Hepatocyte (in vitro differentiated cells): ENCODE measurements at regions not wholly inside any gene's neighbourhood (a gene's known extent, or its start where the extent isn't known, plus 50 kb on each side); places are given as distances from the start of the nearest gene placed in this dataset.

ENCODE experiments used
- DNase-seq: peaks from one replicate; pipeline ENCODE4 v3.0.0-alpha.2; 2016; ENCODE audit warnings: low spot score
- H2AFZ ChIP-seq: fragments of 200-600 bp; sonication (generic); 2 replicates; pipeline ENCODE4 v1.6.0; 2016; ENCODE audit warnings: antibody characterized with exemption, mild to moderate bottlenecking
- H3K27ac ChIP-seq: fragments of 200-600 bp; sonication (generic); 2 replicates; pipeline ENCODE4 v1.5.1; 2016; ENCODE audit warnings: mild to moderate bottlenecking
- H3K27me3 ChIP-seq: fragments of 200-600 bp; sonication (generic); 2 replicates; pipeline ENCODE4 v1.6.1; 2016
- H3K36me3 ChIP-seq: fragments of 200-600 bp; sonication (generic); replicated peaks from 2 replicates; pipeline ENCODE4 v1.5.1; 2016; ENCODE audit warnings: low read depth; ENCODE audit not compliant: insufficient read depth
- H3K4me1 ChIP-seq: fragments of 200-600 bp; sonication (generic); 2 replicates; pipeline ENCODE4 v1.5.1; 2016; ENCODE audit warnings: mild to moderate bottlenecking, moderate library complexity; ENCODE audit not compliant: insufficient read depth
- H3K4me2 ChIP-seq: fragments of 200-600 bp; sonication (generic); 2 replicates; pipeline ENCODE4 v1.6.0; 2016
- H3K4me3 ChIP-seq: fragments of 200-600 bp; sonication (generic); 2 replicates; pipeline ENCODE4 v1.5.1; 2016; ENCODE audit warnings: mild to moderate bottlenecking
- H3K79me2 ChIP-seq: fragments of 200-600 bp; sonication (generic); 2 replicates; pipeline ENCODE4 v1.6.0; 2017; ENCODE audit warnings: mild to moderate bottlenecking
- H3K9me2 ChIP-seq: fragments of 200-600 bp; sonication (generic); replicated peaks from 2 replicates; pipeline ENCODE4 v1.6.0; 2017; ENCODE audit warnings: mild to moderate bottlenecking; ENCODE audit not compliant: insufficient read depth
- H3K9me3 ChIP-seq: fragments of 200-600 bp; sonication (generic); 2 replicates; pipeline ENCODE4 v1.5.1; 2016; ENCODE audit warnings: low read depth, mild to moderate bottlenecking
- H4K20me1 ChIP-seq: fragments of 200-600 bp; sonication (generic); 2 replicates; pipeline ENCODE4 v1.6.0; 2016; ENCODE audit warnings: mild to moderate bottlenecking; ENCODE audit not compliant: insufficient read depth, poor library complexity, severe bottlenecking
- EZH2 ChIP-seq: fragments of 200-600 bp; sonication (generic); IDR thresholded peaks from 2 replicates; pipeline ENCODE4 v1.6.1; 2016; ENCODE audit warnings: antibody characterized with exemption, mild to moderate bottlenecking, borderline replicate concordance
- EZH2phosphoT487 ChIP-seq: fragments of 200-600 bp; sonication (generic); IDR thresholded peaks from one replicate; pipeline ENCODE4 v1.6.1; 2018; ENCODE audit warnings: antibody characterized with exemption, mild to moderate bottlenecking, low read depth, moderate library complexity; ENCODE audit not compliant: unreplicated experiment, severe bottlenecking
- WGBS: methylation state at CpG from one replicate; pipeline ENCODE4 v1.1.6; 2016; ENCODE audit warnings: low lambda C conversion rate; ENCODE audit errors: missing lambda C conversion rate; 5-methylcytosine and 5-hydroxymethylcytosine counted together
- TF ChIP-seq, protein P1 (sequence below): fragments of 200-600 bp; sonication (generic); IDR thresholded peaks from 2 replicates; pipeline ENCODE4 v1.5.1; 2016; ENCODE audit warnings: antibody characterized with exemption, mild to moderate bottlenecking; ENCODE audit not compliant: poor library complexity

DNA sequence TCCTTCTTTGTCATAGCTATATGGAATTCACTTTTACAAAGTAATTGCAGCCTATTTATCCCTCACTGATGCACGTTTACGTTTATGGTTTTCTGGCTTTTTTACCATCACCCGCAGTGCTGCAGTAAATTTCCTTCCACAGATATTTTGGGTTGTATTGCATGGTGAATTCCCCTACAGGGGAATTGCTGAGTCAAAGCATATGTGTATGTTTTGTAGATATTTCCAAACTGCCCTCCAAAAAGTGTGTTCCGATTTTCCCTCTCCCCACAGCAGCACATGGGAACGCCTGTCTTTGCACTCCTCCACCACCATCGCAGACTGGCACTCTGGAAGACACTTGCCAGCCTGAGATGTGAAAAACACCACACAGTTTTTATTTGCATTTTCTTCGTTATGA, 80.6 kb upstream of the UXS1 start:
- no peak for TF ChIP-seq EZH2phosphoT487
- no peak for TF ChIP-seq EZH2
- TF ChIP-seq, protein P1, sequence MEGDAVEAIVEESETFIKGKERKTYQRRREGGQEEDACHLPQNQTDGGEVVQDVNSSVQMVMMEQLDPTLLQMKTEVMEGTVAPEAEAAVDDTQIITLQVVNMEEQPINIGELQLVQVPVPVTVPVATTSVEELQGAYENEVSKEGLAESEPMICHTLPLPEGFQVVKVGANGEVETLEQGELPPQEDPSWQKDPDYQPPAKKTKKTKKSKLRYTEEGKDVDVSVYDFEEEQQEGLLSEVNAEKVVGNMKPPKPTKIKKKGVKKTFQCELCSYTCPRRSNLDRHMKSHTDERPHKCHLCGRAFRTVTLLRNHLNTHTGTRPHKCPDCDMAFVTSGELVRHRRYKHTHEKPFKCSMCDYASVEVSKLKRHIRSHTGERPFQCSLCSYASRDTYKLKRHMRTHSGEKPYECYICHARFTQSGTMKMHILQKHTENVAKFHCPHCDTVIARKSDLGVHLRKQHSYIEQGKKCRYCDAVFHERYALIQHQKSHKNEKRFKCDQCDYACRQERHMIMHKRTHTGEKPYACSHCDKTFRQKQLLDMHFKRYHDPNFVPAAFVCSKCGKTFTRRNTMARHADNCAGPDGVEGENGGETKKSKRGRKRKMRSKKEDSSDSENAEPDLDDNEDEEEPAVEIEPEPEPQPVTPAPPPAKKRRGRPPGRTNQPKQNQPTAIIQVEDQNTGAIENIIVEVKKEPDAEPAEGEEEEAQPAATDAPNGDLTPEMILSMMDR, result no peak
- Histone ChIP-seq H3K9me3 (no peaks in the 10 kb centered on the region), H3K79me2 (no peaks in the 10 kb centered on the region), H3K36me3 (no peaks in the 10 kb centered on the region), H2AFZ (no peak overlapping the region), H3K4me3 (no peak overlapping the region), H3K27me3 (no peaks in the 10 kb centered on the region), H3K4me1 (no peaks in the 10 kb centered on the region), H3K4me2 (no peak overlapping the region), H3K27ac (peak overlapping the region; percentile 15), H4K20me1 (no peaks in the 10 kb centered on the region), H3K9me2 (no peaks in the 10 kb centered on the region)
- no peak for DNase-seq
- WGBS, result 73% methylated on average over 7 of the region's 7 CpGs

DNA sequence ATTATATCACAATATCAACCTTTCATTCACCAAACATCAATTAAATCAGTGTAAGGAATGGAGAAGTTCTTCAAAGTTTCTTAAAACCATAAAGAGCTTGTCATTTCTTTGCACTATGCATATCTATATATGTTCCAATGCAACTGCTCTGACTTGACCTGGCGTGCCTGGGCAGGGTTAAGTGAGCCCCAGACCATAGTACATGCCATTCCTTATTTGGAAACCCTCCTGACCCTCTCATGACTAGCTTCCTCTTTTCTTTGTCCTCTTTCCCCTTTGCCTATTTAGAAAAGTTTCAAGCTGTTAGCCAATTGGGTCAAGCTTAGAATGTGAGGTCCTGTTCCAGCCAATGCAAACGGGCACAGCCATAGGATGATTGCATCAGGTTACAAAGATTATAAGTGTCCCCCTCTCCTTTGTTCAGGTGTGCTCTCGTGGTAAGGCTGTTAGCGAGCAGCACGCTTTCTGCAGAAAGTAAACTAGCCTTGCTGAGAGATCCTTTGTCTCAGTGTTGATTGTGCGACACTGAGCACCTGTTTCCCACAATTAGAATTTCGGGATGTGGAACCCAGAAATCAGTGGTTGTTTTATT, 78.2 kb upstream of the UXS1 start:
- DNase-seq, result peak; percentile 45
- no peaks in the 10 kb centered on the region for H3K9me2 ChIP-seq
- H3K4me2 ChIP-seq, result peak overlapping the region; percentile 18
- H3K27ac ChIP-seq, result peak overlapping the region; percentile 80
- no peaks in the 10 kb centered on the region for H3K79me2 ChIP-seq
- no peaks in the 10 kb centered on the region for H3K36me3 ChIP-seq
- H3K4me1 ChIP-seq, result no peaks in the 10 kb centered on the region
- TF ChIP-seq EZH2phosphoT487, result no peak
- TF ChIP-seq EZH2, result no peak
- TF ChIP-seq, protein P1, result no peak
- no peaks in the 10 kb centered on the region for H3K9me3 ChIP-seq
- 49% methylated on average over 7 of the region's 7 CpGs for WGBS
- H3K27me3 ChIP-seq, result no peaks in the 10 kb centered on the region
- H2AFZ ChIP-seq, result no peak overlapping the region
- no peak overlapping the region for H3K4me3 ChIP-seq
- no peaks in the 10 kb centered on the region for H4K20me1 ChIP-seq

DNA sequence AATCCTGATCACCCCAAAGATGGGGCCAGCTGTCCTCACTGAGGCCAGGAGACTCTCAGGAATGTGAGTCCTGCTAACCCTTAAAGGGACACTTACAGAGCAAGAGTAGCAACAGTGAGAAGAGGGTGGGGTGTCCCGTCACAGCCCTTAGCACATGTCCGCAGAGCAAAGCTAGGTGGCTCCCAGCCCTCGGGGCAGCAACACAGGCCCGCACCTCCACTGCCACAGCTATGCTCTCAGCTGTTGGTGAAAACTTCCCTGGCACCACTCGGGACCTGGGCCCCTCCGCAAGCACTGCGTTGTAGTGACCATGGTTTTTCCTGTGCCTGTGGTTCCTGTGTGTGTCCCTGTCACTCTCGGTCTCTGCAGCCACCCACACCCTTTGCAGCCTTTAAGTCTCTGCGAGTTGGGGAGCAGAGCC, 76.4 kb upstream of the UXS1 start:
- Histone ChIP-seq H3K27ac (no peak overlapping the region), H3K36me3 (no peaks in the 10 kb centered on the region), H3K9me2 (no peaks in the 10 kb centered on the region), H3K79me2 (no peaks in the 10 kb centered on the region), H2AFZ (no peak overlapping the region), H3K4me3 (no peak overlapping the region), H4K20me1 (no peaks in the 10 kb centered on the region), H3K27me3 (no peaks in the 10 kb centered on the region), H3K4me1 (no peaks in the 10 kb centered on the region), H3K9me3 (no peaks in the 10 kb centered on the region), H3K4me2 (no peak overlapping the region)
- DNase-seq, result no peak
- TF ChIP-seq, protein P1, result no peak
- TF ChIP-seq EZH2 (no peak), EZH2phosphoT487 (no peak)
- WGBS, result 94% methylated on average over 9 of the region's 9 CpGs
